ENCODE measurements at regions not wholly inside any gene's neighbourhood (a gene's known extent, or its start where the extent isn't known, plus 50 kb on each side); places are given as distances from the start of the nearest gene placed in this dataset.
A peak's percentile ranks its signal among the peaks of the same experiment; 100 is the strongest.
"Not testable (repeated sequence)": the region's sequence is repeated elsewhere in the genome, so short reads cannot be mapped to it uniquely, and the experiment has no call there.

DNA sequence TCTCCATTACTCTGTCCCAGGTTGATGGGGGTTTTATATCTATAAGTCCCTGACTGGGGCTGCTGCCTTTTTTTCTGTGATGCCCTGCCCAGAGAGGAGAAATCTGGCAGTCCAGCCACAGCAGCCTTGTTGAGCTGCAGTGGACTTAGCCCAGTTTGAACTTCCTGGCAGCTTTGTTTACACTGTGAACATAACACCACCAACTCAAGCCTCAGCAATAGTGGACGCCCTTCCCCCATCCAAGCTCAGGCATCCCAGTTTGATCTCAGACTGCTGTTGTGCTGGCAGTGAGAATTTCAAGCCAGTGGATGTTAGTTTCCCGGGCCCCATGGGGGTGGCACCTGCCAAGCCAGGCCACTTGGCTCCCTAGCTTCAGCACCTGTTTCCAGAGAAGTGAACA, 298.5 kb upstream of the KDM5D start:
- H3K27me3 ChIP-seq (ENCODE audit: insufficient read depth, low read length), result no peaks in the 10 kb centered on the region
- H3K9ac ChIP-seq (ENCODE audit: low read depth, low read length), result no peak overlapping the region
- no peaks in the 10 kb centered on the region for H3K36me3 ChIP-seq (ENCODE audit: insufficient read depth, low read depth, low read length)
- no peak overlapping the region for H3K4me3 ChIP-seq (ENCODE audit: low read length)
- H3K27ac ChIP-seq (ENCODE audit: low read length), result no peak overlapping the region
- no peaks in the 10 kb centered on the region for H3K4me1 ChIP-seq (ENCODE audit: insufficient read depth, low read length)
- H3K9me3 ChIP-seq (ENCODE audit: insufficient read depth, low read depth, low read length), result peaks cover 20% of the 10 kb centered on the region

DNA sequence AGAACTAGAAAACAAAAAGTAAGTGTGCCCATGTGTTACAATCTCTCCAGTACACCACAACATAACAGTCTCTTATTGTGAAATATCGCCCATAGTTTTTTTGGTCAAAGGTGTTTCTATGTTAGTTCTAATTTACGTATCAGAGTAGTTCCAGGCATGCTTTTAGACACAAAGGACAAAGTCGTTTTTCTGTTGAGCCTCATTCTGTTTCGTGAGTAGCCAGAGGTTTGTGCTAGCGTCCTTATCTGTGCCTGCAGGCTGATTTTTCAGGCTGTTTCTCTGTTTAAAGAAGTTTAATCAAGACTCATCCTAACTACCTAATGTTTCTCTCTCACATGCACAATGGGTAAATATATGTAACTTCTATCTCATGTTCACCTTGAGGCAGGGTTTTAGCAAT, 281.1 kb upstream of the KDM5D start:
- H3K27ac ChIP-seq (ENCODE audit: low read length), result no peak overlapping the region
- H3K9ac ChIP-seq (ENCODE audit: low read depth, low read length), result no peak overlapping the region
- H3K4me1 ChIP-seq (ENCODE audit: insufficient read depth, low read length), result no peaks in the 10 kb centered on the region
- H3K36me3 ChIP-seq (ENCODE audit: insufficient read depth, low read depth, low read length), result no peaks in the 10 kb centered on the region
- peaks cover 32% of the 10 kb centered on the region for H3K9me3 ChIP-seq (ENCODE audit: insufficient read depth, low read depth, low read length)
- no peak overlapping the region for H3K4me3 ChIP-seq (ENCODE audit: low read length)
- no peaks in the 10 kb centered on the region for H3K27me3 ChIP-seq (ENCODE audit: insufficient read depth, low read length)

DNA sequence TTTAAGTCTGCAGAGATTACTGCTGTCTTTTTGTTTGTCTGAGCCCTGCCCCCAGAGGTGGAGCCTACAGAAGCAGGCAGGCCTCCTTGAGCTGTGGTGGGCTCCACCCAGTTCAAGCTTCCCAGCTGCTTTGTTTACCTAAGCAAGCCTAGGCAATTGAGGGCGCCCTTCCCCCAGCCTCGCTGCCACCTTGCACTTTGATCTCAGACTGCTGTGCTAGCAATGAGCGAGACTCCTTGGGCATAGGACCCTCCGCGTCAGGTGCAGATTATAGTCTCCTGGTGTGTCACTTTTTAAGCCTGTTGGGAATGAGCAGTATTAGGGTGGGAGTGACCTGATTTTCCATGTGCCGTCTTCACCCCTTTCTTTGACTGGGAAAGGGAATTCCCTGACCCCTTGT, 248.9 kb upstream of the KDM5D start:
- H3K27ac ChIP-seq (ENCODE audit: low read length); H3K9ac ChIP-seq (ENCODE audit: low read depth, low read length); H3K9me3 ChIP-seq (ENCODE audit: insufficient read depth, low read depth, low read length); H3K27me3 ChIP-seq (ENCODE audit: insufficient read depth, low read length); H3K36me3 ChIP-seq (ENCODE audit: insufficient read depth, low read depth, low read length); H3K4me1 ChIP-seq (ENCODE audit: insufficient read depth, low read length); H3K4me3 ChIP-seq (ENCODE audit: low read length): not testable (repeated sequence)

DNA sequence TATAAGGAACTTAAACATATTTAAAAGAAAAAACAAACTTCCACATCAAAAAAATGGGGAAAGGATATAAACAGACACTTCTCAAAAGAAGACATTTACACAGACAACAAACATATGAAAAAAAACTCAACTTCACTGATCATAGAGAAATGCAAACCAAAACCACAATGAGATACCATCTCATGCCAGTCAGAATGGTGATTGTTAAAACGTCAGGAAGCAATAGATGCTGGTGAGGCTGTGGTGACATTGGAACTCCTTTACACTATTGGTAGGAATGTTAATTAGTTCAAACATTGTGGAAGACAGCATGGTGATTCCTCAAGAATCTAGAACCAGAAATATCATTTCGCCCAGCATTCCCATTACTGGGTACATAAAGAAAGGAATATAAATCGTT, 228.5 kb upstream of the KDM5D start:
- Histone ChIP-seq H3K9me3 (ENCODE audit: insufficient read depth, low read depth, low read length) (peaks cover 30% of the 10 kb centered on the region), H3K4me3 (ENCODE audit: low read length) (no peak overlapping the region), H3K9ac (ENCODE audit: low read depth, low read length) (no peak overlapping the region), H3K27me3 (ENCODE audit: insufficient read depth, low read length) (no peaks in the 10 kb centered on the region), H3K36me3 (ENCODE audit: insufficient read depth, low read depth, low read length) (no peaks in the 10 kb centered on the region), H3K27ac (ENCODE audit: low read length) (no peak overlapping the region), H3K4me1 (ENCODE audit: insufficient read depth, low read length) (no peaks in the 10 kb centered on the region)

DNA sequence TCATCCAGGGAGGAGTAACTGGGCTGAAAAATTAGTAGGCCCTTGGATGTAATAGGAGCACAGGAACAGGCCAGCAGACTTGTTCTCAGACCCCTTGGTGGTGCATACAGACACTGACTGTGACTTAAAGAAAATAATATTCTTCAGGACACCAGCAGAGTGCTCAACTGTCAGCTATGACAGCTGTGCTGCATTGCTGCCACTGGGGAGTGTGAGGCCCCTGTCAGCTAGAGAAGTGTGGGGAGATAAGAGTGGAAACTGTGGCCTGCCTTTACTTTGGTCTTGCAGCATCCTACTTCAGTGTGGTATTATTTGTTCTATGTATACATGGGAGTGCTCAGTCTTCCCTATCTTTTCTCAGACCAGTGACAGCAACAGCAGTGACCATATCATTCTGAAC, 203.2 kb upstream of the KDM5D start:
- no peaks in the 10 kb centered on the region for H3K4me1 ChIP-seq (ENCODE audit: insufficient read depth, low read length)
- no peak overlapping the region for H3K9ac ChIP-seq (ENCODE audit: low read depth, low read length)
- peaks cover 31% of the 10 kb centered on the region for H3K9me3 ChIP-seq (ENCODE audit: insufficient read depth, low read depth, low read length)
- no peaks in the 10 kb centered on the region for H3K36me3 ChIP-seq (ENCODE audit: insufficient read depth, low read depth, low read length)
- no peak overlapping the region for H3K4me3 ChIP-seq (ENCODE audit: low read length)
- H3K27me3 ChIP-seq (ENCODE audit: insufficient read depth, low read length), result no peaks in the 10 kb centered on the region
- H3K27ac ChIP-seq (ENCODE audit: low read length), result no peak overlapping the region

DNA sequence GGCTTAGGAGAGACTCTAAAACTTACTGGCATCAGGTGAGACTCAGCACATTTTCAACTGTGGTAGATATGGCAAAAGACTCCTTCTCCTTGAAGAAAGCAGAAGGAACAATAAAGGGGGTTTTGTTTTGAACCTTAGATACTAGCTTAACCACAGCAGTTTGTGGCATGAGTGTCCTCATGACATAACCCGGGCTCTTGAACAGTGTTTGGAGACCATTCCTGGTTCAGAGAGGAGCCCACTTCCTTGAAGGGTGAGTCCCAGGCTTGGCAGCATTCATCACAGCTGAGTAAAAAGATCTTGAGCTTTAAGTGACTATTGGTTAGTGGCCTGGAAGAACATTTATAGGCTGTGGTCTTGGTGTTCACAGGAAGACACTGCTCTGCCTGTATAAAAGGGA, 154.5 kb upstream of the KDM5D start:
- H3K4me3 ChIP-seq (ENCODE audit: low read length), result no peak overlapping the region
- H3K27me3 ChIP-seq (ENCODE audit: insufficient read depth, low read length), result no peaks in the 10 kb centered on the region
- no peak overlapping the region for H3K27ac ChIP-seq (ENCODE audit: low read length)
- no peak overlapping the region for H3K9ac ChIP-seq (ENCODE audit: low read depth, low read length)
- peaks cover 24% of the 10 kb centered on the region for H3K9me3 ChIP-seq (ENCODE audit: insufficient read depth, low read depth, low read length)
- no peaks in the 10 kb centered on the region for H3K4me1 ChIP-seq (ENCODE audit: insufficient read depth, low read length)
- H3K36me3 ChIP-seq (ENCODE audit: insufficient read depth, low read depth, low read length), result no peaks in the 10 kb centered on the region

DNA sequence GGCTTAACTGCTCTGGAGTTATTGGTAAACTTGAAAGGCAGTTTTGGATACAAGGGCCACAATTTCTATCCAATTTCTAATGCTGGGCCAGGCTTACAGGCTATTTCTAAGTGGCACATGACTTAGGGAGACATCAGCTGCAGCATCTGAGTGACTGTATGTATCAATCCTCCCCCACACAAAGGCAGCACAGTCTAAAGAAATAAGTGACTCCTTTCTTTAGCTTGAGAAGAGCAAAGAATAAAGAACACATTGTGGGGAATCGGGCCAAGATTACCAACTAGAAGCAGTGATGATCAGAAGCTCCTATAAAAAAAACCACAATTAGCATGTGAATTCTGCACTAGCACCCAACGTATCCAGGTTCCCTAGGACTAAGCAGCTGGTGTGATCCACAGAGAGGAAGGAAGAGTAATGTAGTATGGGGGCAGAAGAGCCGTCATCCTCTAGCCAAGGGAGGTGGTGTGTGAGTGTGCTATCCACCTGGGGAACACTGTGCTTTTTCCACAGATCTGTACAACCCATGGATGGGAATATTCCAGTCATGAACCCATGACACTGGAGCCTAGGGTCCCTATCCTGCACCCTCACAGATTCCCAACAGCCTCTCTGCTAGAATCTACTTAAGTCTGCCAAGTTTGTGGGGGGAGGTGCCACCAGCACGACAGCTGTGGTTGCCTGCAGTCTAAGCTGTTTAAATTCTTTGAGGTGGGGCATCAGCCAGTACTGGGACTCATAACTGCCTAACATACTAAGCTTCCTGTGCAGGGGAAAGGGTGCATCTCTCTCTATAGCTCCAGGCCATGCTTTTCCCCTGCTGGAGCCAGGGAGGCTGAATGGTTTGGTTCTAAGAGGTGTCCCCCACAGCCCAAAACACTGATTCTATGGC, 147.8 kb upstream of the KDM5D start:
- Histone ChIP-seq H3K27ac (ENCODE audit: low read length) (no peak overlapping the region), H3K9me3 (ENCODE audit: insufficient read depth, low read depth, low read length) (peaks cover 33% of the 10 kb centered on the region), H3K4me3 (ENCODE audit: low read length) (no peak overlapping the region), H3K36me3 (ENCODE audit: insufficient read depth, low read depth, low read length) (no peaks in the 10 kb centered on the region), H3K27me3 (ENCODE audit: insufficient read depth, low read length) (no peaks in the 10 kb centered on the region), H3K9ac (ENCODE audit: low read depth, low read length) (no peak overlapping the region), H3K4me1 (ENCODE audit: insufficient read depth, low read length) (no peaks in the 10 kb centered on the region)

DNA sequence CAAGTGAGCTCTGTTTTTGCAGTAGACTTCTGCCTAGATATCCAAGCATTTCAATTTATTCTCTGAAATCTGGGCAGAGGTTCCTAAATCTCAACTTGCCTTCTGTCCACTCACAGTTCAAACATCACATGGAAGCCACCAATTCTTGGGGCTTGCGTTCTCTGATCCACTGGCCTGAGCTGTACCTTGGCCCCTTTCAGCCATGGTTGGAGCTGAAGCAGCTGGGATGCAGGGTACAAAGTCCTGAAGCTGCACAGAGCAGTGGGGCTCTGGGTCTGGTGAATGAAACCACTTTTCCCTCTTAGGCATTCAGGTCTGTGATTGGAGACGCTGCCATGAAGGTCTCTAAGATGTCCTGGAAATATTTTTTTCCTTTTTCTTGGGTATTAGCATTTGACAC, 137.6 kb upstream of the KDM5D start:
- peaks cover 14% of the 10 kb centered on the region for H3K9me3 ChIP-seq (ENCODE audit: insufficient read depth, low read depth, low read length)
- no peaks in the 10 kb centered on the region for H3K4me1 ChIP-seq (ENCODE audit: insufficient read depth, low read length)
- no peak overlapping the region for H3K4me3 ChIP-seq (ENCODE audit: low read length)
- H3K27ac ChIP-seq (ENCODE audit: low read length), result no peak overlapping the region
- H3K27me3 ChIP-seq (ENCODE audit: insufficient read depth, low read length), result no peaks in the 10 kb centered on the region
- H3K36me3 ChIP-seq (ENCODE audit: insufficient read depth, low read depth, low read length), result no peaks in the 10 kb centered on the region
- H3K9ac ChIP-seq (ENCODE audit: low read depth, low read length), result no peak overlapping the region

DNA sequence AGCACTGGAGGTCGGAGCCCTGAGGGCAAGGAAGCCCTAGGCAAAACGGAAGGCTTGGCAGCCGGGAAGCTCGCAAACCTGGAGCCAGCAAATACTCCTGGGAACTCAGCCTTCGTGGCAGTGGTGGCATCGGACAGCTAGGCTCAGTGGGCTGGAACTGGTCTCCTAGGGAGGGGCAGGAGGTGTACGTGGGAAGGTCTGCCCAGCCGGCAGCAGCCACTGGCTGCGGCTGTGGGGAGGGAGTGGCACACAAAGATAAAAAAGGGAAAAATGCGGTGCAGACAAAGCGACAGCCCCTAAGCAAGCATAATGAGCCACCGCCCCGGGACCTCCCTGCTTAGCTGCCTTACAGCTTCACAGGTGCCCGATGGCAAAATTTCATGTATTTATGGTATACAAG, 125.2 kb upstream of the KDM5D start:
- H3K27me3 ChIP-seq (ENCODE audit: insufficient read depth, low read length), result no peaks in the 10 kb centered on the region
- H3K27ac ChIP-seq (ENCODE audit: low read length), result no peak overlapping the region
- H3K36me3 ChIP-seq (ENCODE audit: insufficient read depth, low read depth, low read length), result no peaks in the 10 kb centered on the region
- H3K4me1 ChIP-seq (ENCODE audit: insufficient read depth, low read length), result no peaks in the 10 kb centered on the region
- H3K4me3 ChIP-seq (ENCODE audit: low read length), result peak overlapping the region; percentile 38; the same call in 1 of the 2 replicates
- peaks cover 13% of the 10 kb centered on the region; the same call in 1 of the 2 replicates for H3K9me3 ChIP-seq (ENCODE audit: insufficient read depth, low read depth, low read length)
- H3K9ac ChIP-seq (ENCODE audit: low read depth, low read length), result no peak overlapping the region

DNA sequence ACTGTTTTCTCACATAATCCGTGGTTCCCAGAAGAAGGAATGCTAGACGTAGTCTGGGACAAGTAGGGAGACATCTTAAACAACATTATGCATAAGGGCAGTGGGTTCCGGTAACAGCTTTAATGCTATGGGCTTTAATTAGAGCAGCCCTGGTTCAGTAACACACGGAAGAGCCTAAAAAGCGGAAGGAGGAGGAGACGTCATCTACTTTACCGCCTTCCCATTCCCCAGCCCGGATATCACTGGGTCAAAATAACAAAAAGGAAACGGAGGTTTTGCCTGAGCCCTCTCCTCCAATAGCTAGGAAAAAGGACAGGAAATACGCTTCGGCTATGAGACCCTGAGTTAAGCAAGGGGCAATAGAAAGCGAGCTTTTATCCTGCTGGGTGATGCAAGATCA, 124.8 kb upstream of the KDM5D start:
- no peaks in the 10 kb centered on the region for H3K4me1 ChIP-seq (ENCODE audit: insufficient read depth, low read length)
- no peak overlapping the region for H3K9ac ChIP-seq (ENCODE audit: low read depth, low read length)
- no peaks in the 10 kb centered on the region for H3K36me3 ChIP-seq (ENCODE audit: insufficient read depth, low read depth, low read length)
- peak overlapping the region; percentile 38; the same call in 1 of the 2 replicates for H3K4me3 ChIP-seq (ENCODE audit: low read length)
- no peaks in the 10 kb centered on the region for H3K27me3 ChIP-seq (ENCODE audit: insufficient read depth, low read length)
- peaks cover 13% of the 10 kb centered on the region; the same call in 1 of the 2 replicates for H3K9me3 ChIP-seq (ENCODE audit: insufficient read depth, low read depth, low read length)
- H3K27ac ChIP-seq (ENCODE audit: low read length), result no peak overlapping the region

DNA sequence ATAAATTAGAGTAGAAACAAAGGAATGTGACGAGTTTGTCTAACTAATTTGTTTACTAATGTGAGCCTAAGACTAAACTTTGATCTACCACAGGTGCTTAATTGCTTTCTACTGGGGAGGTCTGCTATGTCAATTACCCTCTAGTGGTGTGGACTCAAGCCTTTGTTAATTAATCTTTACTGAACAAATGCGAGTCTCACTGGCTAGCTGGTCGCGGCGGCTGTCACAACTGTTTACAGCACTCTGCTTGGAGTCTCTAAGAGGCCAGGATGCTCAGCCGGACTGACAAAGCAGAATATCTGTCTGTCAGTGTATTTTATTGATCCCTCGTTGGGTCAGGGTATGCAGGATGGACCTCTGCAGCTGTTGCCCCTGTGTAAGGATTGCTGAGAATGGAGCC, 124.1 kb upstream of the KDM5D start:
- Histone ChIP-seq H3K36me3 (ENCODE audit: insufficient read depth, low read depth, low read length) (no peaks in the 10 kb centered on the region), H3K4me3 (ENCODE audit: low read length) (no peak overlapping the region), H3K27ac (ENCODE audit: low read length) (no peak overlapping the region), H3K9me3 (ENCODE audit: insufficient read depth, low read depth, low read length) (peaks cover 13% of the 10 kb centered on the region; the same call in 1 of the 2 replicates), H3K9ac (ENCODE audit: low read depth, low read length) (no peak overlapping the region), H3K27me3 (ENCODE audit: insufficient read depth, low read length) (no peaks in the 10 kb centered on the region), H3K4me1 (ENCODE audit: insufficient read depth, low read length) (no peaks in the 10 kb centered on the region)

DNA sequence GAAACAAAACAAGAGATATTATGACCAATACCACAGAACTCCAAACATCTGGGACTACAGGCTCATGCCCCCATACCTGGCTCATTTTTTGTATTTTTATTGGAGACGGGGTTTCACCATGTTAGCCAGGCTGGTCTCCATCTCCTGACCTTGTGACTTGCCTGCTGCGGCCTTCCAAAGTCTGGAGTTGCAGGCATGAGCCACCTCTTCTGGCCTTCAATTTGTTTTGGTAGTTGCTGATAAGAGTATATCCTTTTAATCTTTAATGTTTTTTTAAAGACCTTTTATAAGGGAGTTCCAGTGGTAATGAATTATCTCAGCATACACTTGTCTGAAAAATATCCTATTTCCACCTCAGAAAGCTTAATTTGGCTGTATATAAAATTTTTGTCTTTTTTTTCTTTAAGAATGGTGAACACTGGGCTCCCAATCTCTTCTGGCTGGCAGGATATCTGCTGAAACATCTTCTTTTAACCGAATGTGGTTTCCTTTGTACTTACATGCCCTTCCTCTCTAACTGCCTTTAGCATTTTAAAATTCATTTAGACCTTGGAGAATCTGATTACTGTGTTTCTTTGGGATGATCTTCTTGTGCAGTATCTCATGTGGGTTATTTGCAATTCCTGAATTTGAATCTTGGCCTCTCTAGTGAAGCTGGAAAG, 112.1 kb upstream of the KDM5D start:
- H3K36me3 ChIP-seq (ENCODE audit: insufficient read depth, low read depth, low read length), result no peaks in the 10 kb centered on the region
- H3K9me3 ChIP-seq (ENCODE audit: insufficient read depth, low read depth, low read length), result peaks cover 4% of the 10 kb centered on the region; the same call in 1 of the 2 replicates
- H3K4me1 ChIP-seq (ENCODE audit: insufficient read depth, low read length), result no peaks in the 10 kb centered on the region
- H3K9ac ChIP-seq (ENCODE audit: low read depth, low read length), result no peak overlapping the region
- no peaks in the 10 kb centered on the region for H3K27me3 ChIP-seq (ENCODE audit: insufficient read depth, low read length)
- no peak overlapping the region for H3K27ac ChIP-seq (ENCODE audit: low read length)
- H3K4me3 ChIP-seq (ENCODE audit: low read length), result no peak overlapping the region

All from iPS-20b (cell line).